ENCODE measurements at regions not wholly inside any gene's neighbourhood (a gene's known extent, or its start where the extent isn't known, plus 50 kb on each side); places are given as distances from the start of the nearest gene placed in this dataset.

- DNase-seq (ENCODE audit: low read depth) = no peak
- TF ChIP-seq CTCF (IDR thresholded peaks at IDR 0.05; ENCODE audit: insufficient read depth, low read length, poor library complexity, severe bottlenecking) = no peak
- no peaks in the 10 kb centered on the region for H3K27me3 ChIP-seq (ENCODE audit: control insufficient read depth, insufficient read depth, low read length)
Measured at GRCh38 chr5:52668544-52669185, 119.1 kb upstream of the ITGA1 start.

GRCh38 chr5:52672459-52672858 is 115.3 kb upstream of the ITGA1 start:
- H3K36me3 ChIP-seq (ENCODE audit: control insufficient read depth, insufficient read depth, low read length) = no peaks in the 10 kb centered on the region
- no peak for TF ChIP-seq CTCF (IDR thresholded peaks at IDR 0.05; ENCODE audit: insufficient read depth, low read length, poor library complexity, severe bottlenecking)
- no peak for DNase-seq (ENCODE audit: low read depth)

More at GRCh38 chr5:52668544-52669185, 119.1 kb upstream of the ITGA1 start:
- Histone ChIP-seq H3K4me3 (ENCODE audit: low read depth, low read length) (no peak overlapping the region), H3K36me3 (ENCODE audit: control insufficient read depth, insufficient read depth, low read length) (no peaks in the 10 kb centered on the region)

GRCh38 chr5:52673495-52673894 is 114.2 kb upstream of the ITGA1 start:
- no peak for TF ChIP-seq CTCF (IDR thresholded peaks at IDR 0.05; ENCODE audit: insufficient read depth, low read length, poor library complexity, severe bottlenecking)
- Histone ChIP-seq H3K4me3 (ENCODE audit: low read depth, low read length) (no peak overlapping the region), H3K27me3 (ENCODE audit: control insufficient read depth, insufficient read depth, low read length) (no peaks in the 10 kb centered on the region), H3K36me3 (ENCODE audit: control insufficient read depth, insufficient read depth, low read length) (no peaks in the 10 kb centered on the region)
- no peak for DNase-seq (ENCODE audit: low read depth)

More at GRCh38 chr5:52672459-52672858, 115.3 kb upstream of the ITGA1 start:
- Histone ChIP-seq H3K4me3 (ENCODE audit: low read depth, low read length) (no peak overlapping the region), H3K27me3 (ENCODE audit: control insufficient read depth, insufficient read depth, low read length) (no peaks in the 10 kb centered on the region)

GRCh38 chr5:52674815-52675545 is 112.7 kb upstream of the ITGA1 start:
- Histone ChIP-seq H3K27me3 (ENCODE audit: control insufficient read depth, insufficient read depth, low read length) (no peaks in the 10 kb centered on the region), H3K4me3 (ENCODE audit: low read depth, low read length) (no peak overlapping the region), H3K36me3 (ENCODE audit: control insufficient read depth, insufficient read depth, low read length) (no peaks in the 10 kb centered on the region)
- DNase-seq (ENCODE audit: low read depth) = no peak
- no peak for TF ChIP-seq CTCF (IDR thresholded peaks at IDR 0.05; ENCODE audit: insufficient read depth, low read length, poor library complexity, severe bottlenecking)

- no peak for DNase-seq (ENCODE audit: low read depth)
- no peaks in the 10 kb centered on the region for H3K36me3 ChIP-seq (ENCODE audit: control insufficient read depth, insufficient read depth, low read length)
- no peak for TF ChIP-seq CTCF (IDR thresholded peaks at IDR 0.05; ENCODE audit: insufficient read depth, low read length, poor library complexity, severe bottlenecking)
- H3K4me3 ChIP-seq (ENCODE audit: low read depth, low read length) = no peak overlapping the region
- H3K27me3 ChIP-seq (ENCODE audit: control insufficient read depth, insufficient read depth, low read length) = no peaks in the 10 kb centered on the region
Measured at GRCh38 chr5:52682492-52682891, 105.2 kb upstream of the ITGA1 start.

Measured in kidney epithelial cell (primary cell).